GM18511 (cell line): ENCODE measurements at regions not wholly inside any gene's neighbourhood (a gene's known extent, or its start where the extent isn't known, plus 50 kb on each side); places are given as distances from the start of the nearest gene placed in this dataset.

ENCODE experiments used
- ATAC-seq: cut with Tn5 transposase; IDR thresholded peaks from one replicate; pipeline ENCODE4 v1.9.1; 2021; ENCODE audit warnings: mild to moderate bottlenecking, moderate library complexity; ENCODE audit not compliant: unreplicated experiment

DNA sequence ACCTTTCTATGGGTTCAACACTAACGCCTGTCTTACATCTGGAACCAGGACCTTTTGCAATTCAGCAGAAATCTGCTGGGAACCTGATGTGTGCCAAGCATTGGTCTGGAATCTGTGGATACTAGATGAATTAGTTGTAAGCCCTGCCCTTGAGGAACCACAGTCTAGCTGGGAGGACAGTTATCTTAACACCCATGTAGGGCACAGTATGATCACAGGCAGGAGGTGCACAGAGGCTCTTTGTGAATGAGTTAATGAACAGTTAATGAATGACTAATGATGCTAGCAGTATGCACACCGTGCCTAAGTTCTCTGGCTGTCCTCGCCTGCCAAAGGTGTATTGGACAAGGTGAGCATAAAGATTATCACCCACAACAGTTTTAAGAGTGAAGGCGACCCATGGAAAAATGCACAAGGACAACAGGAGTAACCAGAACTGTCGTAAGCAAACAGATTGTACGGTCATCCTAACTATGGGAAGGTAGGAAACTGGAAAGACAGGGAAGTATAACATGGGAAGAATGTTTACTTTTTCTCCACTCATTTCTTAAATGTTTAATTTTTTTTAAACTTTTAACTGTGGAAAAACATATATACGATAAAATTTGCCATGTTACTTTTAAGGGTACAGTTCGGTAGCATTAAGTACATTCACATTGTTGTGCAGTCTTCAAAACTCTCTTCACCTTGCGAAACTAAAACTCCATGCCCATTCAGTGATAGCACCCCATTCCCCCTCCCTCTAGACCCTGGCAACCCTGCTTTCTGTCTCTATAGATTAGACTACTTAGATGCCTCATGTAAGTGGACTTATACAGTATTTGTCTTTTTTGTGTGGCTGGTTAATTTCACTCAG lies 139.9 kb downstream of the CXCL12 start:
- ATAC-seq, result no peak

DNA sequence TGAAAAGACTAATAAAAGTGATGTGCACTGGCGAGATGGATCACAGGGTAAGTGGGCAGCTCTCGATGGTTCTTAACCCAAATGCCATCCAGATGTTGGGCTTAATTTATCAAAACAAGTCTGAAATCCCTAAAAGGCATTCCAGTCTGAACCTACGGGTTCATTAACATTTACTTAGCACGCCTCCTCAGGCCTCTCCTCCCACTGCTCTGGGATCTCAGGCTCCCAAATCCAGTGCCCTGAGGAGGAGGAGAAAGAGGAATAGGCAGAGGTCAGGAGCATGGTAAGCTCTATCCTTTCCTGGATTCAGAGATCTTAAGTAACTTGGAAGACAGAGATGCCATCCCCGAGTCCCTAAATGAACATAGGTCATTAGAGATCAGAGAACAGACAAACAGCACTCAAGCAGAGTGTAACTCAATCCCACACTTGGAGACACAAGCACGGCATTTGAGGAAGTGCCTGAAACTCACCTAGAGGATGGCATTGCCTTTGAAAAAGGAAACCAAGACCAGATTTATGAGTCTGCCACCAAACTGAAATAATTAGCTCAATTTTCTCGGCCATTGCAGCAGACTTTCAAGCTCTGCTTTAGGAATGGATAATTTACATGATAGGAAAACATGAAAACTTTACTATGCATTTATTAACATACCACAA lies 140.9 kb downstream of the CXCL12 start:
- no peak for ATAC-seq

DNA sequence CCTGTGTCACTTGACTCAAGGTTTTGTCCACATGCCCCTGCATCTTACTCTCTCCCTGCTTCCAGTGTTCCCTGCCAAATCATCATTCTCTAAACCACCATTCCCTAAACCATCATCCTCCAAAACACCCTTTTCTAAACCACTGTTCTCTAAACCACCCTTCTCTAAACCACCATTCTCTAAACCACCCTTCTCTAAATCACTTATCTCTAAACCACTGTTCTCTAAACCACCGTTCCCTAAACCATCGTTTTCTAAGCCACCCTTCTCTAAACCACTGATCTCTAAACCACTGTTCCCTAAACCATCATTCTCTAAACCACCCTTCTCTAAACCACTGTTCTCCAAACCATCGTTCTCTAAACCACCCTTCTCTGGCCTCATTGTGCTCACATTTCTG lies 142.1 kb downstream of the CXCL12 start:
- no peak for ATAC-seq

DNA sequence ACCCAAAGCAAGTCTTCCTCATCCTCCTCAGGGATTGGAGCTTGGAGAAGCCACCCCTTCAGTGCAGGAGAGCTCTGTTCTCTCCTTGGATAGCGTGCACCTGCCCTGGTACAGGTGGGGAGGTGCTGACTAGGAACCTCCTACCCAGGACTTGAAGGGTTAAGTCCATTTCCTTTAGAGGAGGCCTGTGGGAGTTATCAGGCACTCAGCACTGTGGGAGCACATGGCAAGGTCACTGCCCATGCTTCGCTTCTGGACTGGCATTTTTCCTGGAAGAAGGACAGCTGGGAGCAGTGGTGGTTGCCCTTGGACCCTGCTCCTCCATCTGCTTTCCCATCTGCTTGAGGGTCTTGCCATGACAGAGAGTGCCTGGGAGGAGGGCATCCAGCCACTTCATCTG lies 142.8 kb downstream of the CXCL12 start:
- no peak for ATAC-seq

DNA sequence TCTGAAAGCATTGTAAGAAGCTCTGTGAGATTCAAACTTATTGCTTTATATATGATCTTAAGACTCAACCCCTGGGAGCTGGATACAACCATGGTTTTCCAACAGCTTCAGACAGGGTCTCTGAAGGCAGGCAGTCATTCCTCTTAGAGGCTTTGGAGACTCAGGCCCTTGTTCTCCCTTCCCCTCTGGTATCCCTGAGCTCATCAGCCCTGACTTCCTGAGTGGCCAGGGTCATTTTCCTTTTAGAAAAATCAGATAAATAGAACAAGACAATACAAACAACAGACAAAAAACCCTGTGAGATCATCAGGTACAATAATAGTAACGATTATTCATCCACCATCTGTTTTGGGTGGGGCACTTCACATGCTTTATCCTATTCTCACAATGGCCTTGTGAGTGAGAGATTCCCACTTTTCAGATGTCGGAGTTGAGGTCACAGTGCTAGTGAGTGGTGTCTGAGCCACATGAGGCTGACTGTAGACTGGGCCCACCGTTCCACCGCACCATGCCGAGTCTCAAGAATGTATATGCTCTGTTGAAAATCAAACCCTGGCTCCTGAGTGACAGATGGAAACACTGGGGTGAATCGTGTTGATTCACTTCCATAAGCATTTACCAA lies 144.2 kb downstream of the CXCL12 start:
- ATAC-seq, result no peak

DNA sequence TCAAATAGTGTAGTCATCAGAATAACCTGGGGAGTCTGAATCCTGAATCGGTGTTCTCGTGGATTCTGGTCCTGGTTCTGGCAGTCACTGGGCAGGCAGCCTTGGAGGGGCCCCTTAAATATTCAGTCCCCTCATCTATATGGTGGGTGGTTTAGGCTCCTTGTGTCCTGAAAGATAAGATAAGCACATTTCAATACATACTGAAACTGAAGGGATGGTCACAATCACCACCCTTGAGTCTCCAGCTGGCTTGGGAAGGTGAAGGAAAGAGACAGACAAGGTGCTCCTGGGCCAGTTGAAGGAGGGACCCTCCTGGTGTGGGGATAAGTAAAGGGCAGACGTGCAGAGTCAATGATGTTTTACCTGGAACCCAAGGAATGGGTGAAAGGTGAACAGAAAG lies 146.7 kb downstream of the CXCL12 start:
- no peak for ATAC-seq

DNA sequence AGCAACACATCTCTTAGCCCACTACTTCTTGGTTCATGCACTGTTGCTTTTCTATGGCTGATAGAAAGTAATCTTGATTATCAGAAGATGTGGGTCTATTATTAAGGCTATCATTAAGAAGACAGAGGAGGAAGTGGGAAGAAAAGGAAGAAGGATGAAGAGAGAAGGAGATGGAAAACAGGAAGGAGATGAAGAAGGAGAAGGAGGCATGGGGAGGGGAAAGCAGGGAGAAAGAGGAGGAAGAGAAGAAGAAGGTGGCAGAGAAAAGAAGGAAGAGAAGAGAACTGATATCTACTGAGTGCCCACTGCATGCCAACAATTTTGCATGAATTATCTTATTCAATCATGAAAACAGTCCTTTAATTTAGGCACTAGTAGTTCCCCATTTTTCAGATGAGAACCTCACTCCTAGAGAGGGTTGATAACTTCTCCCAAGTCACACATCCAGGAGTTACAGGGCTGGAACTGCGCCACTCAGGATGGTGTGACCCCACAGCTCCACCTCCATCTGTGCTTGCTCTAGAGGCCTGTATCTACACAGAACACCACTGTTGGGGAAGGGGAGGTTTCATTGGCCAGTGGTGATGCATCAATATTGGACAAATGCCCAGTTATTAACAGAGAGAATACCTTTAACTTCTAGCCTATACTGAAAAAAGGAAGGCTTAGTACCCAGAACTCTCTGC lies 147.4 kb downstream of the CXCL12 start:
- no peak for ATAC-seq

DNA sequence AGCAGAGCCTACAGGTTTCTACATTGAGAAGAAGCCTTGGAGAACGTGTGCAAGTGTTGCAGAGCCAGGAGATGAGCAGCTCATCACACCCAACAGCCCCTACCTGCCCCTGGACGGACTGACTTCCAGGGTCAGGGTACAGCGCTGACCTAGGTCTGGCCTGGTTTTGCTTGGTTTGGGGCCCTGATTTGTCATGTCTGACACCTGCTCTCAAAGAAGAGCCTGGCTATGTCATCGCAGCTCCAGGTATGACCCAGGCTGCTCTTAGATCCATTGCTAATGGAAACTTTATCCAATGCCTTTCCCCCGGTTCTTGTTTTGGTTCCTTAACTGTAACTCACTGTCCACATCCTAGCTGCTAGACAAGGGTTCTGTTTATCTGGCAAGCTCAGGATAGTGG lies 149.5 kb downstream of the CXCL12 start:
- no peak for ATAC-seq

DNA sequence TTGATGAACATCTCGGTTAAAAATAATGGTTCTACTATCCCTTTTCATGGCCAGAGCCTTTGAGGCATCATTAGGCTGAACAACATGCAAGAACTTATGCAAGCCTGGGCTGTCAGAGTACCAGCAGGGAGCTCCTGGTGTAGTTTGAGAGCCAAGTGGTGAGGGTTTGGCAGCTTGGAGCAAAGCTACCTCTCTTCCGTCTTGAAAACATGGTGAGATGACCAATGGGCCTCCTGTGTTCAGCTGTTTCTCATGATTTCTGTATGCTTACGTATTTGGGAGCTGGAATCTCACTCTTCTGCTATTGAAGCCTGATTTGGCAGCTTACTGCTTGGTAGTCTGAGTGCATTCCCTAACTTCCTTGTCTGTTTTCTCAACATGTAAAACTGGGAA lies 150.4 kb downstream of the CXCL12 start:
- no peak for ATAC-seq

DNA sequence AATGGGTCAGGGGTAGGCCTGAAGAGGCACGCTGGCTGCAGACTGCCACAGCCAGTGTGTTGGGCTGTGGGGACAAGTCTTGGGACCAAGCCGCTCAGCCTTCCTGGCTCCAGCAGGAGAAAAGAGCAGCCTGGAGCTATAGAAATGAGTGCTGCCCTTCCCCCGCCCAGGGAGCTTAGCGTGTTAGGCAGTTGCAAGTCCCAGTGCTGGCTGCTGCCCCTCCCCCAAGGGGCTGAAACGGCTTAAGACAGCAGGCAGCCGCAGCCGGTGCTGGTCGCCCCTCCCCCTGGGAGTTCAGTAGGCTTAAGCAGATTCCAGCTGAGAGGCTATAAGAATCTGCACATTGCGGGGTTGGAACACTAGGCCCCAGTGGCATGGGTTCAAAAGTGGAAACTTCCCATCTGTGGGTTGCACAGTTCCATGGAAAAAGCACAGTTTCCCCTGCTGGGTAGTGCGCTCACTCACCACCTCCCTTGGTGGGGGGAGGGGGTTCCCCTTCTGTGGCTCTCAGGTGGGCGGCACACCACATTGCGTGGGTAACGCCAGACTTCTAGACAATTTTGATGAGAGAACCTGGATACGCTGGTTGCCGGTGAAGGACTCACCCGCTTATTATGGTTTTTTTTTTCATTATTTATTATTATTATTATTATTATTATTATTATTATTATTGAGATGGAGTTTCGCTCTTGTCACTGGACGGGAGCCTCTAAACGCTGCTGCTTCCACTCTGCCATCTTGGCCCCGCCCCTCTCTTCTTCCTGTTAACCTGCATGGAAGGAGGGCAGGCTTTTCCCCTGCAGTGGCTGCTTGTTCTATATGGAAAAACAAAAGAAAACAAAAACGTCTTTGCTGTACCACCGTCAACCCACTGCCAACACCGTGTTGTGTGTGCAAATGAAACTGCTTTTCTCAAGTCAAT lies 151.1 kb downstream of the CXCL12 start:
- ATAC-seq, result no peak

DNA sequence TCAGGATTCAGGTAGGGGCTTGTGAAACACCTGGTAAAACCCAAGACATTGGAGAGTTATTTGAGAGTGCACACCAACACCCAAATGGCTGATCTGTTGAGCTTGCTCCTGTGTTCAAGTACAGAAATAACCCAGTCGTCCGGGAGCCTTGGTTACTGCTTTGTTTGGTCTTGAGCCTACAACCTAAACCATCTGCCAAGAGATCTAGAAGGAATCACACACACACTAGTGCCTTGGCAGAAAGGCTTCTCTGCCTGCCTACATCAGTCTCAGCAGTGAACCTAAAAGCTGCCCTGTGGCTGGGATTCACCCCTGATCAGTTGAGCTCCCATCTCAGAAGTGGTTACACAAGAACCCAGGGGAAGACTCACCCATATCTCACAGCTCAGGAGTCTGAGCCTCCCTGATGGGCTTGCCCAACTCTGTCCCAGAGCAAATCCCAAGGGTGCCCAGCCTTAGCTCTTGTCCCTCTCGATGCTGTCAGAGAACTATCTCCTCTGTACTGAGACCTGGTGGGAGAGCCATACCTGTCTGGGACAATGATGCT lies 167.6 kb downstream of the CXCL12 start:
- ATAC-seq, result no peak

DNA sequence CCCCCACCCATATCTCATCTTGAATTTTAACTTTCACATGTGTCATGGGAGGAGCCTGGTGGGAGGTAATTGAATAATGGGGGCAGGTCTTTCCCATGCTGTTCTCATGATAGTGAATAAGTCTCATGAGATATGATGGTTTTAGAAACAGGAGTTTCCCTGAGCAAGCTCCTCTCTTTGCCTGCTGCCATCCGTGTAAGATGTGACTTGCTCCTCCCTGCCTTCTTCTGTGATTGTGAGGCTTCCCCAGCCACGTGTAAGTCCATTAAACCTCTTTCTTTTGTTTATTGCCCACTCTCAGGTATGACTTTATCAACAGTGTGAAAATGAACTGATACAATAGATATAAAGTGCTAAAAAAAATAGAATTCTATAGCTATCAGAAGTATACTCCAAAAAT lies 168.8 kb downstream of the CXCL12 start:
- ATAC-seq, result no peak

DNA sequence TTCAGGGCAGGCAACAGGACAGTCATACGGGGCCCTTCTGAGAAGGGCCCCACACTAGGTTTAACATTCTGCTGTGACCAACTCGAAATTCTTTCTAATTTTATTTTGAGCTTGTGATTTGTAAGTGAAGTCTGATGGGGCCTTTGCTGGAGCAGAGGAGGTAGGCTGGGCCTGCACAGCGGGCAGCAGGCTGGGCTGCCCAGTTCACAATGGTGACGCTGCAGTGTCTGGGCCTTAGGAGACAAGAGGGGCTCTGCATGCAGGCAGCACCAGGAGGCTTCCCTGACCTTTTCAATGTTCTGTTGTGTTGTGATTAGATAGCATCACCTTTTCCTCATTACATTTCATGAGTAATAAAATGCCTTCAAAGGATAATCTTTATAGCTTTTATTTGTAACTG lies 175.1 kb downstream of the CXCL12 start:
- no peak for ATAC-seq

DNA sequence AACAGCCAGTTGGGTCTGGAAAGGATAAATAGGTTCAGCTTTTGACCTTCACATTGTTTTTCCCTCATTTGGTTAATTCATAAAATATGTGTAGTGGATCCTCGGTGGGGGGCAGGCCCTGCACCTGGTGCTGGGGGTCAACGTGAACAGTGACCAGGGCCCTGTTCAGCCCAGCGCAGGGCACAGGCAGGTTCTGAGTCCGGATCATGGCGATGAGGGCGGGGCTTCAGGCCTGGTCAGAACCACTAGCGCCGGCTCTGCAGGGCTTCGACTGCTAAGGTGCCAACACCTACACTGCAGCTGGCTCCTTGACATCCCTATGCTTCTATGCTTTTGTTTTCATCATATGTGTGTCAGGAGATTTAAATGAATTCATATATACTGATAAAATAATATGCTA lies 177.7 kb downstream of the CXCL12 start:
- no peak for ATAC-seq

DNA sequence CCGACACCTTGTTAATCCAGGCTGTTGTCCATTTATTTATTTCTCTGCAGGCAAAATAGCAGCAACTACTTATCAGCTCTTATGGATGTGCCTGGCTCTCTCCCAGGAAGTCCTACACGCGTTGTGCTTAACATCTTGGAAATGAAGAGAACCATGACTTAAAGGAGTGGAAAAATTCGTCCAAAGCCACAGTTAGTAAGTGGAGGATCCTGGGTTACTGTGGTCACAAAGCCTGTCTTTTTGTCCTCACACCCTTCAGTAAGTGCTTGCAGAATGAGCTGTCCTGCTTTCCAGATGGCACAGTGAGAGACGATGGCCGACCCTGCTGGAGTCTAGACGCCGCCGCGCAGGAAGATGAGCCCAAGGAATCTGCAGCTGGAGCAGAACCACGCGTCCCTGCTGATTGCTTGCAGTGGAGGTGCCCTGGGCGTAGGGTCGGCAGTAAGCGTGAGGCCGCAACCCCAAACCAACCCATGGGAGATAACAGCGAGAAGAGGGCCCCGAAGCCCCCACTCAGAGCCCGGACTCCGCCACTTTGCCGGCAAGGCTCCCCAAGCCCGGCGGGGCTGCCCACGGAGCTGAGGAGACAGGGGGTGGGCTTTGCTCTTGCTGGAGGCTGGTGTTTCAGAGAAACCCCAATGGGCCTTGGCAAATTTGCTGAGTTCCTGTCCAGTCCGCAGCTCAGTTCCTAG lies 178.6 kb downstream of the CXCL12 start:
- no peak for ATAC-seq

DNA sequence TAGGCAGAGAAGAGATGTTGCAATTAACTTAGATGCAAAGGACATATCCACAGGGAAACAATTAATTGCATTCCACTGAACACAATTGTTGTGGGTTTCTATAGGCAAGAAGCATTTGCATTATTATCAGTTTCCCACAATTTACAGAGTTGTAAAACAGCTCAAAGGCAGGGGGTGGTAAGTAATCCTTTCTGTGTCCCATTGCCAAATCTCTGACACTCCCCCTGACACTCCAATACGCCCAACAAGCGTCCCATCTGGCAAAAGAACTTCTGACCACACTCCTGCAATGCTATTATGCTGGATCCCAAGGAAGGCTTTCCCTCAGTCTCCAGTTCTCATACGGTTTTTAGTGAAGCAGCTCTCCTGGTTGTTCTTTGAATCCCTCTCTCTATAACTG lies 179.8 kb downstream of the CXCL12 start:
- ATAC-seq, result no peak

DNA sequence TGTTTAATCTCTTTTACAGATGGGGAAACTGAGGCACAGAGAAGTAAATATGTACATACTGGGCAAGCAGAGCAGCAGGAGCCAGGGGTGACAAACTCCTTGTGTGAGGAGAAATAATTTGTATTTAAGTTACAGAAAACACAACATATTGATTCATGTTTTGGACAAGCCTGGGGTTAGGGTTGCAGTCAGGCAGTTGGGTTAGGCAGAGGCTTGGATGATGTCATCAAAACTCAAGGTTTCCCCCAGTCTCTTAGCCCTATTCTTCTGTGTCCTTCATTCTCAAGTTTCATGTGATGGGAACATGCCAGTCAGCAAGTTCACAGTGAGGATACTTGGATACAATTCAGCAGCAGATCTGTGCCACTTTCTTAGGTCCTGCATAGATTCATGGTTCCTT lies 181.4 kb downstream of the CXCL12 start:
- no peak for ATAC-seq

DNA sequence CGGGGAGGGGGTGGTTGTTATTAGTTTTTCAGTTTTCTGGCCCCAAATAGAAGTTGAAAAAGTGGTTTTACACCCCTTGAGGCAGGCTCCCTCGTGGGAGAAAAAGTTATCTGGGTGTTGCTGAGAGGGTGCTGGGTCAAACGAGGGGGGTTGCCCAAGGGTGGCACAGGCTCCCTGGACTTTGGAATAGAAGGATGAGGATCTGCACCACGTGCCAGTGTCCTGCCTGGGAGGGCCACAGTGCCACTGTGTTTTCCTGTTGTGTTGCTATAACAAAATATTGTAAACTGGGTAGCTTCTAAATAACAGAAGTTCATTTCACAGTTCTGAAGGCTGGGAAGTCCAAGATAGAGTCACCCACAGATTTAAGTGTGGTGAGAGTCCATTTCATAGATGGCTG lies 181.9 kb downstream of the CXCL12 start:
- ATAC-seq, result no peak

DNA sequence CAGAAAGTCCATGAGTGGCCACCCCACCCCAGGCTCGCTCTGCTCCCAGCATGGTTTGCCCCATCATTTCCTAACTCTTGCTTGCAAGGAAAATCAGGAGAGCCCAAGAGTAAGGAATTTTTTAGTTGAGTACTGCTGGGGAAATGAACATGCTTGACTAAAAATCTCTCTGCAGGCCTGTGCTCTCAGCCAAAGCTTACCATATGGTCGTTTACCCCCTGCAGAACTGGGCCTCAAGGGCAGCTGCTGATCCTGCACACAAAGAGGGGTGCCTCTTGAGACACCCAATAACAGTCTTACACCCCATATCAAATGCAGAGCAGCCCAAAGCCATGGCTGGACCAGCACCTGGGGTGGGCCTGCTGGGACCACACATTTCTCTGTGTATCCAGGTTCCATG lies 183.2 kb downstream of the CXCL12 start:
- ATAC-seq, result no peak

DNA sequence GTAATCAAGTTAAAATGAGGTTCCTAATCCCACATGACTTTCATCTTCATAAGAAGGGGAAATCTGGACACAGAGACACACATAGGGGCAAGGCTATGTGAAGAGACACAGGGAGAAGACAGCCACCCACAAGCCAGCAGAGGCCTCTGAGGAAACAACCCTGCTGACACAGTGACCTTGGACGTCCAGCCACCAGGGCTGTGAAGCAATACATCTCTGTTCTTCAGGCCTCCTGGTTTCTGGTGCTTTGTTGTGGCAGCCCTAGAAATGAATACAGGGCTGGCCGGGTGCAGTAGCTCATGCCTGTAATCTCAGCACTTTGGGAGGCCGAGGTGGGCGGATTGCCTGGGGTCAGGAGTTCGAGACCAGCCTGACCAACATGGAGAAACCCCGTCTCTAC lies 183.9 kb downstream of the CXCL12 start:
- ATAC-seq, result no peak
